LNCaP clone FGC (cell line): ENCODE measurements at regions not wholly inside any gene's neighbourhood (a gene's known extent, or its start where the extent isn't known, plus 50 kb on each side); places are given as distances from the start of the nearest gene placed in this dataset.

Experiments used
- DNase-seq: peaks from one replicate; pipeline ENCODE4 v3.0.0-alpha.2; 2011; ENCODE audit warnings: low read depth
- H3K4me3 ChIP-seq: 2 replicates; pipeline ENCODE4 v1.5.1; 2011; ENCODE audit warnings: mild to moderate bottlenecking, low read depth, low read length, control low read depth
- TF ChIP-seq, protein P1 (sequence below): IDR thresholded peaks from 2 replicates; pipeline ENCODE4 v1.5.1; 2012; ENCODE audit warnings: mild to moderate bottlenecking; ENCODE audit not compliant: control insufficient read depth, insufficient read depth; ENCODE audit errors: extremely low read depth

DNA sequence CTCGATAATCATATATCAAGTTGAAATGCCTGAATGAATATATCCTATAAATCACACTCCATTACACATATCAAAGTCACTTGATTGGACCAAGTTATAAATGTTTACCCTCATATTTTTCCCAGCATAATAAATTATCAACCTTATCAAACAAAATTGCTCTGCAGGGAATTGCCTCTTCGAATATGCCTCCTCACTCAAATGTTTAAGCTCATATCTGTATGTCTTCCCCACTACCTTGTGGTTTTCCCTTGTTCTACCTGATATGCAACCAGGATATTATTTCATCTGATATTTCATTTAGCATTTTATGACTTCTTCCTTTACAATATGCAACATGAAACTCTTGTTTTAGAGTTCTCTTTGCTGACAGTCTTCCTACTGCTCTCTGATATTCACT lies 226.4 kb downstream of the RASSF9 start:
- no peak overlapping the region for H3K4me3 ChIP-seq
- TF ChIP-seq, protein P1, sequence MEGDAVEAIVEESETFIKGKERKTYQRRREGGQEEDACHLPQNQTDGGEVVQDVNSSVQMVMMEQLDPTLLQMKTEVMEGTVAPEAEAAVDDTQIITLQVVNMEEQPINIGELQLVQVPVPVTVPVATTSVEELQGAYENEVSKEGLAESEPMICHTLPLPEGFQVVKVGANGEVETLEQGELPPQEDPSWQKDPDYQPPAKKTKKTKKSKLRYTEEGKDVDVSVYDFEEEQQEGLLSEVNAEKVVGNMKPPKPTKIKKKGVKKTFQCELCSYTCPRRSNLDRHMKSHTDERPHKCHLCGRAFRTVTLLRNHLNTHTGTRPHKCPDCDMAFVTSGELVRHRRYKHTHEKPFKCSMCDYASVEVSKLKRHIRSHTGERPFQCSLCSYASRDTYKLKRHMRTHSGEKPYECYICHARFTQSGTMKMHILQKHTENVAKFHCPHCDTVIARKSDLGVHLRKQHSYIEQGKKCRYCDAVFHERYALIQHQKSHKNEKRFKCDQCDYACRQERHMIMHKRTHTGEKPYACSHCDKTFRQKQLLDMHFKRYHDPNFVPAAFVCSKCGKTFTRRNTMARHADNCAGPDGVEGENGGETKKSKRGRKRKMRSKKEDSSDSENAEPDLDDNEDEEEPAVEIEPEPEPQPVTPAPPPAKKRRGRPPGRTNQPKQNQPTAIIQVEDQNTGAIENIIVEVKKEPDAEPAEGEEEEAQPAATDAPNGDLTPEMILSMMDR, result no peak
- DNase-seq, result no peak

DNA sequence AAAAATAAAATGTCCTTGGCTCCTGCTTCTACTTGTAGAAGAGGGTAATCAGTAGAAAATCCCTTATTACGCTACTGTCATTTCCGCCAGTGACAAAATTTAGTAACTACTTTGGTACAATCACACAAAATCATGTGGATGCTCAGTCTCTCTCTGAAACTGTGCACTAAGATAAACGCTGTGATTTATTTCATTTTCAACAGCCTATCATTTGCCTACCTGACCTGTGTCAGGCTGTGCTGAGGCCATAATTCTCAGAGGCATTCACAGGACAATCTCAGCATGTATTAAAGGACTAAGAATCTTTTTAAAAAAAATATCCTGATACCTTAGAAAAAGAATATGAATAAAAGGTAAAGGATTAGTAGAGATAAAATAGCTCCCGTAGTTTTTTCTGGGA lies 226.0 kb downstream of the RASSF9 start:
- DNase-seq, result no peak
- TF ChIP-seq, protein P1, result no peak

GRCh38 chr12:85616201-85616600 lies 220.0 kb downstream of the RASSF9 start:
- no peak overlapping the region for H3K4me3 ChIP-seq
- no peak for DNase-seq
- TF ChIP-seq, protein P1, result no peak

More for the DNA sequence above, 226.0 kb downstream of the RASSF9 start:
- no peak overlapping the region for H3K4me3 ChIP-seq

- H3K4me3 ChIP-seq, result no peak overlapping the region
- no peak for DNase-seq
- TF ChIP-seq, protein P1, result no peak
Measured at GRCh38 chr12:85617307-85618091, 218.7 kb downstream of the RASSF9 start.

DNA sequence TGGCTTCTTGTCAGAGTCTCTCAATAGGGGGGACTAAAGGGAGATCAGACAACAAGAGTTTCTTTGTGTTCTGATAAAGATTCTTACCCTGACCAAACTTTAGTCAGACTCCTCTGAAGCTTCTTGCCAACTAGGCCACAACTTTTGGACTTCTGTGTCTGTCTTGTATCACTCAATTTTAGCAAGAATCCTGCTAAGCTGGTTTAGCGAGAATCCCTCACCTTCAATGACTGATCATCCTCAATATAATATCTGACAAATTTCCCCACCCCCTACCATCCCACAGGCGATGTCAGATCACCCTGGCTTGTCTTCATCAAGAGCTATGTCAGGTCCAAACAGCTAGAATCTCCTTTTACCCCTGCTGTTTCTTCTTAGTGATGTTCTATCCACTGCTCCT lies 215.2 kb downstream of the RASSF9 start:
- no peak for DNase-seq
- TF ChIP-seq, protein P1, result no peak
- H3K4me3 ChIP-seq, result no peak overlapping the region

GRCh38 chr12:85623763-85624162 lies 212.4 kb downstream of the RASSF9 start:
- no peak overlapping the region for H3K4me3 ChIP-seq
- TF ChIP-seq, protein P1, result no peak

GRCh38 chr12:85625467-85625866 lies 210.7 kb downstream of the RASSF9 start:
- H3K4me3 ChIP-seq, result no peak overlapping the region
- TF ChIP-seq, protein P1, result no peak
- DNase-seq, result no peak

More at GRCh38 chr12:85623763-85624162, 212.4 kb downstream of the RASSF9 start:
- no peak for DNase-seq
